H1 (cell line): ENCODE measurements at regions not wholly inside any gene's neighbourhood (a gene's known extent, or its start where the extent isn't known, plus 50 kb on each side); places are given as distances from the start of the nearest gene placed in this dataset.

Experiments used
- CHD7 ChIP-seq: fragments of 300-600 bp; sonication (generic); IDR thresholded peaks from 2 replicates; pipeline ENCODE4 v1.7.1; 2012; ENCODE audit warnings: low read length, moderate library complexity, mild to moderate bottlenecking, inconsistent platforms; ENCODE audit not compliant: insufficient replicate concordance

DNA sequence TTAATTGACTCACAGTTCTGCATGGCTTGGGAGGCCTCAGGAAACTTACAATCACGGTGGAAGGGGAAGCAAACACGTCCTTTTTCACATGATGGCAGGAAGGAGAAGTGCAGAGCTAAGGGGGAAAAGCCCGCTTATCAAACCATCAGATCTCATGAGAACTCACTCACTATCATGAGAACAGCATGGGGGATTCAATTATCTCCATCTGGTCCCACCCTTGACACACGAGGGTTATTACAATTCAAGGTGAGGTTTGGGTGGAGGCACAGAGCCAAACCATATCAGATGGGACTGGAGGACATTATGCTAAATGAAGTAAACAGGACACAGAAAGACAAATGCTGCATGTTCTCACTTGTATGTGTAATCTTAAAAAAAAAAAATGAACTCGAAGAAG is 141.4 kb upstream of the HABP2 start (continued):
- no peak for TF ChIP-seq CHD7
